H9 (cell line): ENCODE measurements at regions not wholly inside any gene's neighbourhood (a gene's known extent, or its start where the extent isn't known, plus 50 kb on each side); places are given as distances from the start of the nearest gene placed in this dataset.

Experiments
- DNase-seq: peaks from one replicate; pipeline ENCODE4 v3.0.0-alpha.2; 2017
- H2AFZ ChIP-seq: one replicate; pipeline ENCODE4 v1.6.1; 2013; ENCODE audit warnings: mild to moderate bottlenecking, low read length, control low read depth, moderate library complexity
- H2AK5ac ChIP-seq: 2 replicates; pipeline ENCODE4 v1.6.1; 2013; ENCODE audit warnings: low read length, control low read depth, mixed read lengths; ENCODE audit not compliant: insufficient read length
- H2BK120ac ChIP-seq: one replicate; pipeline ENCODE4 v1.6.1; 2013; ENCODE audit warnings: low read depth, mild to moderate bottlenecking, low read length, control low read depth, inconsistent platforms; ENCODE audit not compliant: poor library complexity, severe bottlenecking
- H2BK12ac ChIP-seq: 2 replicates; pipeline ENCODE4 v1.6.1; 2013; ENCODE audit warnings: low read length, control low read depth, mixed read lengths, low read depth; ENCODE audit not compliant: insufficient read length
- H2BK15ac ChIP-seq: 2 replicates; pipeline ENCODE4 v1.6.1; 2013; ENCODE audit warnings: low read depth, low read length, control low read depth
- H2BK20ac ChIP-seq: one replicate; pipeline ENCODE4 v1.6.1; 2013; ENCODE audit warnings: low read depth, mild to moderate bottlenecking, low read length, control low read depth, inconsistent platforms; ENCODE audit not compliant: poor library complexity, severe bottlenecking
- H2BK5ac ChIP-seq: 2 replicates; pipeline ENCODE4 v1.6.1; 2013; ENCODE audit warnings: low read length, control low read depth, mixed read lengths; ENCODE audit not compliant: insufficient read length
- H3K14ac ChIP-seq: 2 replicates; pipeline ENCODE4 v1.6.1; 2013; ENCODE audit warnings: low read length, control low read depth; ENCODE audit not compliant: insufficient read depth
- H3K18ac ChIP-seq: 2 replicates; pipeline ENCODE4 v1.6.1; 2013; ENCODE audit warnings: low read depth, mild to moderate bottlenecking, mixed read lengths, low read length, control low read depth; ENCODE audit not compliant: insufficient read length
- H3K23ac ChIP-seq: 2 replicates; pipeline ENCODE4 v1.6.1; 2013; ENCODE audit warnings: low read length, control low read depth, mixed read lengths, low read depth; ENCODE audit not compliant: insufficient read length
- H3K23me2 ChIP-seq: 2 replicates; pipeline ENCODE4 v1.6.1; 2013; ENCODE audit warnings: low read depth, mild to moderate bottlenecking, mixed read lengths, low read length, control low read depth; ENCODE audit not compliant: insufficient read length, poor library complexity, severe bottlenecking
- H3K27ac ChIP-seq: 2 replicates; pipeline ENCODE4 v1.5.1; 2013; ENCODE audit warnings: low read length, control low read depth, mixed read lengths, low read depth; ENCODE audit not compliant: insufficient read length
- H3K27me3 ChIP-seq: 2 replicates; pipeline ENCODE4 v1.6.1; 2013; ENCODE audit warnings: low read length, control low read depth, inconsistent platforms; ENCODE audit not compliant: insufficient read depth
- H3K4ac ChIP-seq: 2 replicates; pipeline ENCODE4 v1.6.1; 2013; ENCODE audit warnings: low read depth, mild to moderate bottlenecking, control low read depth, inconsistent platforms, low read length, moderate library complexity
- H3K4me1 ChIP-seq: 2 replicates; pipeline ENCODE4 v1.6.1; 2013; ENCODE audit warnings: low read length, control low read depth, inconsistent platforms; ENCODE audit not compliant: insufficient read depth
- H3K4me2 ChIP-seq: 2 replicates; pipeline ENCODE4 v1.6.1; 2013; ENCODE audit warnings: low read length, control low read depth, mixed read lengths; ENCODE audit not compliant: insufficient read length, insufficient read depth
- H3K56ac ChIP-seq: 2 replicates; pipeline ENCODE4 v1.6.1; 2013; ENCODE audit warnings: low read depth, mild to moderate bottlenecking, mixed read lengths, low read length, control low read depth; ENCODE audit not compliant: insufficient read length
- H3K79me1 ChIP-seq: 2 replicates; pipeline ENCODE4 v1.6.1; 2013; ENCODE audit warnings: low read depth, mild to moderate bottlenecking, moderate library complexity, low read length, control low read depth, inconsistent platforms; ENCODE audit not compliant: insufficient read depth, poor library complexity, severe bottlenecking
- H3K79me2 ChIP-seq: 2 replicates; pipeline ENCODE4 v1.6.1; 2013; ENCODE audit warnings: low read length, control low read depth, inconsistent platforms; ENCODE audit not compliant: insufficient read depth
- H3K9ac ChIP-seq: 2 replicates; pipeline ENCODE4 v1.6.1; 2013; ENCODE audit warnings: low read length, control low read depth, mixed read lengths; ENCODE audit not compliant: insufficient read length; ENCODE audit errors: extremely low read depth
- H3K9me3 ChIP-seq: one replicate; pipeline ENCODE4 v1.6.1; 2013; ENCODE audit warnings: low read depth, low read length, inconsistent platforms; ENCODE audit not compliant: control insufficient read depth
- H3T11ph ChIP-seq: one replicate; pipeline ENCODE4 v1.6.1; 2013; ENCODE audit warnings: mild to moderate bottlenecking, low read length, control low read depth, inconsistent platforms
- H4K20me1 ChIP-seq: one replicate; pipeline ENCODE4 v1.6.1; 2013; ENCODE audit not compliant: control insufficient read depth, insufficient read length, insufficient read depth
- H4K5ac ChIP-seq: 2 replicates; pipeline ENCODE4 v1.6.1; 2013; ENCODE audit warnings: low read depth, mild to moderate bottlenecking, mixed read lengths, low read length, control low read depth; ENCODE audit not compliant: insufficient read length
- H4K8ac ChIP-seq: replicated peaks from 2 replicates; pipeline ENCODE4 v1.6.1; 2013; ENCODE audit warnings: low read length, control low read depth, mixed read lengths, low read depth; ENCODE audit not compliant: insufficient read length
- H4K91ac ChIP-seq: 2 replicates; pipeline ENCODE4 v1.6.1; 2013; ENCODE audit warnings: low read depth, mild to moderate bottlenecking, moderate library complexity, mixed read lengths, low read length, control low read depth; ENCODE audit not compliant: insufficient read length
- H3K27ac Mint-ChIP-seq, 3 experiments: 2 replicates in 2 of 3; 3 replicates in 1 of 3; pipeline ENCODE4 v1.8.0; 2020 to 2021; ENCODE audit warnings: mixed read lengths in 3 of 3, mild to moderate bottlenecking in 1 of 3, moderate library complexity in 1 of 3
- H3K27me3 Mint-ChIP-seq: 2 replicates; pipeline ENCODE4 v1.8.0; 2021; ENCODE audit warnings: low read depth, mild to moderate bottlenecking, moderate library complexity, mixed read lengths
- H3K36me3 Mint-ChIP-seq, 3 experiments: 2 replicates in 2 of 3; 3 replicates in 1 of 3; pipeline ENCODE4 v1.8.0; 2020 to 2021; ENCODE audit warnings: low read depth in 3 of 3, mixed read lengths in 3 of 3; ENCODE audit not compliant: insufficient read depth in 1 of 3
- H3K4me1 Mint-ChIP-seq, 2 experiments: 2 replicates each; pipeline ENCODE4 v1.8.0; 2020; ENCODE audit warnings: mixed read lengths in 2 of 2
- H3K4me3 Mint-ChIP-seq, 2 experiments: 2 replicates in 1 of 2; 3 replicates in 1 of 2; pipeline ENCODE4 v1.8.0; 2020 to 2021; ENCODE audit warnings: mild to moderate bottlenecking in 2 of 2, mixed read lengths in 2 of 2, moderate library complexity in 1 of 2
- H3K9me3 Mint-ChIP-seq, 2 experiments: 2 replicates in 1 of 2; 3 replicates in 1 of 2; pipeline ENCODE4 v1.8.0; 2020; ENCODE audit warnings: mild to moderate bottlenecking in 2 of 2, mixed read lengths in 2 of 2, moderate library complexity in 1 of 2
- WGBS: extraction: QIAGEN DNeasy Blood & Tissue Kit; methylation state at CpG from one replicate; pipeline ENCODE4 v1.1.7; 2013; ENCODE audit warnings: missing lambda C conversion rate, low lambda C conversion rate, mixed read lengths; ENCODE audit not compliant: insufficient read length; ENCODE audit errors: extremely low coverage; 5-methylcytosine and 5-hydroxymethylcytosine counted together
- TF ChIP-seq, protein P1 (sequence below): fragments of 200-600 bp; sonication (generic); conservative IDR thresholded peaks from 3 replicates; pipeline ENCODE4 v1.8.0; 2021; ENCODE audit warnings: antibody characterized with exemption, mild to moderate bottlenecking

- no peak overlapping the region for H2AFZ ChIP-seq
- H3K9ac ChIP-seq = no peak overlapping the region
- no peak overlapping the region for H2BK120ac ChIP-seq
- Mint-ChIP-seq H3K4me1 (peaks cover 7% of the 10 kb centered on the region in 2 experiments; a peak in 3 of 4 replicates), H3K27me3 (no peaks in the 10 kb centered on the region), H3K36me3 (no peaks in the 10 kb centered on the region), H3K9me3 (no peaks in the 10 kb centered on the region), H3K4me3 (no peak overlapping the region), H3K27ac (peak overlapping the region in 1 of 3 experiments; percentile 68; a peak in 1 of 7 replicates)
- H4K20me1 ChIP-seq = no peaks in the 10 kb centered on the region
- H4K5ac ChIP-seq = no peak overlapping the region
- no peaks in the 10 kb centered on the region for H3K79me1 ChIP-seq
- H3T11ph ChIP-seq = no peak overlapping the region
- no peak overlapping the region for H3K23ac ChIP-seq
- WGBS = no CpG with 5 or more reads among the region's 1 CpG
- no peaks in the 10 kb centered on the region for H3K4me1 ChIP-seq
- DNase-seq = no peak
- H3K18ac ChIP-seq = no peak overlapping the region
- no peaks in the 10 kb centered on the region for H3K9me3 ChIP-seq
- H3K4ac ChIP-seq = no peak overlapping the region
- no peak overlapping the region for H2BK5ac ChIP-seq
- TF ChIP-seq, protein P1, sequence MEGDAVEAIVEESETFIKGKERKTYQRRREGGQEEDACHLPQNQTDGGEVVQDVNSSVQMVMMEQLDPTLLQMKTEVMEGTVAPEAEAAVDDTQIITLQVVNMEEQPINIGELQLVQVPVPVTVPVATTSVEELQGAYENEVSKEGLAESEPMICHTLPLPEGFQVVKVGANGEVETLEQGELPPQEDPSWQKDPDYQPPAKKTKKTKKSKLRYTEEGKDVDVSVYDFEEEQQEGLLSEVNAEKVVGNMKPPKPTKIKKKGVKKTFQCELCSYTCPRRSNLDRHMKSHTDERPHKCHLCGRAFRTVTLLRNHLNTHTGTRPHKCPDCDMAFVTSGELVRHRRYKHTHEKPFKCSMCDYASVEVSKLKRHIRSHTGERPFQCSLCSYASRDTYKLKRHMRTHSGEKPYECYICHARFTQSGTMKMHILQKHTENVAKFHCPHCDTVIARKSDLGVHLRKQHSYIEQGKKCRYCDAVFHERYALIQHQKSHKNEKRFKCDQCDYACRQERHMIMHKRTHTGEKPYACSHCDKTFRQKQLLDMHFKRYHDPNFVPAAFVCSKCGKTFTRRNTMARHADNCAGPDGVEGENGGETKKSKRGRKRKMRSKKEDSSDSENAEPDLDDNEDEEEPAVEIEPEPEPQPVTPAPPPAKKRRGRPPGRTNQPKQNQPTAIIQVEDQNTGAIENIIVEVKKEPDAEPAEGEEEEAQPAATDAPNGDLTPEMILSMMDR = no peak
- H3K4me2 ChIP-seq = no peak overlapping the region
- H3K14ac ChIP-seq = no peak overlapping the region
- no peaks in the 10 kb centered on the region for H3K79me2 ChIP-seq
- H2AK5ac ChIP-seq = no peak overlapping the region
- no peaks in the 10 kb centered on the region for H3K27me3 ChIP-seq
- H3K27ac ChIP-seq = no peak overlapping the region
- no peak overlapping the region for H2BK20ac ChIP-seq
- H4K91ac ChIP-seq = no peak overlapping the region
- no peak overlapping the region for H4K8ac ChIP-seq
- no peak overlapping the region for H2BK15ac ChIP-seq
- no peak overlapping the region for H3K56ac ChIP-seq
- H2BK12ac ChIP-seq = no peak overlapping the region
- H3K23me2 ChIP-seq = no peaks in the 10 kb centered on the region
Observed at GRCh38 chr3:117596503-117596902, 886.9 kb downstream of the TUSC7 start.
